GM18858 (cell line): ENCODE measurements at regions not wholly inside any gene's neighbourhood (a gene's known extent, or its start where the extent isn't known, plus 50 kb on each side); places are given as distances from the start of the nearest gene placed in this dataset.

Experiments
- ATAC-seq: cut with Tn5 transposase; IDR thresholded peaks from one replicate; pipeline ENCODE4 v1.9.1; 2021; ENCODE audit not compliant: unreplicated experiment

GRCh38 chr4:189304809-189305208 is 635.9 kb upstream of the FRG1 start:
- no peak for ATAC-seq

- no peak for ATAC-seq
These were observed 635.2 kb upstream of the FRG1 start for GRCh38 chr4:189305500-189305899.

GRCh38 chr4:189311251-189311650 is 629.4 kb upstream of the FRG1 start:
- no peak for ATAC-seq

DNA sequence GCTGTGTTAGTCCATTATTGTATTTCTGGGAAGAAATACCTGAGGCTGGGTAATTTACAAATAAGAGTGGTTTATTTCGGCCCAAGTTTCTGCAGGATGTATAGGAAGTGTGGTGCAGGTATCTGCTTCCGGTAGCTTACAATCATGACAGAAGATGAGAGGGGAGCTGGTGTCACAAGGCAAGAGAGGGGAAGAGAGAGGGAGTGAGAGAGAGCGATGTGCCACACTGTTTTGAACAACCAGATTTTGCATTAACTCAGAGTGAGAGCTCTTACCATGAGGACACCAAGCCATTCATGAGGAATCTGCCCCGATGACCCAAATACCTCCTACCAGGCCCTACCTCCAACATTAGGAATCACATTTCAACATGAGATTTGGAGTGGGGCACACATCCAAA is 627.6 kb upstream of the FRG1 start:
- ATAC-seq = no peak

DNA sequence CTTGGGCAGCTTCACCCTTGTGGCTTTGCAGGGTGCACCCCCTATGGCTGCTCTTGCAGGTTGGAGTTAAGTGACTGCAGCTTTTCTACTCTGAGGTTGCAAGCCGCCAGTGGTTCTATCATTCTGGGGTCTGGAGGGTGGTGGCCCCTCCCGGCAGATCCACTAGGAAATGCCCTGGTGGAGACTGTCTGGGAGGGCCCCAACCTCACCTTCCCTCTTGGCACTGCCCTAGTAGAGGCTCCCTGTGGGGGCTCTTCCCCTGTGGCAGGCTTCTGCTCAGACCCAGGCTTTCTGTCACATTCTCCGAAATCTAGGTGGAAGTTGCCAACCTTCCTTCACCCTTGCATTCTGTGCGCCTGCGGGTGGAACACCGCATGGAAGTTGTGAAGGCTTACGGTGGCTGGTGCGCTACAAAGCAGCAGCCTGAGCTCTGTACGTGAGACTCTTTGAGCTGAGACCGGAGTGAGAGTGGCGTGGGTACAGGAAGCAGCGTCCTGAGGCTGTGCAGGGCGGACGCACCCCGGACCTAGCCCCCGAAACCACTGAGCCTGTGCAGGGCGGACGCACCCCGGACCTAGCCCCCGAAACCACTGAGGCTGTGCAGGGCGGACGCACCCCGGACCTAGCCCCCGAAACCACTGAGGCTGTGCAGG is 626.7 kb upstream of the FRG1 start:
- ATAC-seq = no peak

GRCh38 chr4:189322426-189322825 is 618.2 kb upstream of the FRG1 start:
- ATAC-seq = no peak

GRCh38 chr4:189341881-189342280 is 598.8 kb upstream of the FRG1 start:
- ATAC-seq = no peak

DNA sequence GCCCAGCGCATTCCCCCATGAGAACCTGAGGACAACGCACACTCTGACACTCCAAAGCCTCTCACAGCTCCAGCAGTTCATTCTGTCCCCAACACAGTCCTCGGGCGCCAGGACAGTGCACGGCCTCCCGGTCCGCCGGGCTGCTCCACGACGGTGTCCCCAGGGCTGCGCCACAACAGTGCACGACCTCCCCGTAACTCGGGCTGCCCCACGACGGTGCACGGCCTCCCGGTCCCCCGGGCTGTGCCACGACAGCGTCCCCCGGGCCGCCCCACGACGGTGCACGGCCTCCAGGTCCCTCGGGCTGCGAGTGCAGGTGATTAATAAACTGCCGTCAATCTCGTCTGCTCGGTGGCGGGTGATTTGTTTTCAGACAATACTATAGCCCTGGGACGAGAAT is 585.1 kb upstream of the FRG1 start:
- ATAC-seq = no peak

DNA sequence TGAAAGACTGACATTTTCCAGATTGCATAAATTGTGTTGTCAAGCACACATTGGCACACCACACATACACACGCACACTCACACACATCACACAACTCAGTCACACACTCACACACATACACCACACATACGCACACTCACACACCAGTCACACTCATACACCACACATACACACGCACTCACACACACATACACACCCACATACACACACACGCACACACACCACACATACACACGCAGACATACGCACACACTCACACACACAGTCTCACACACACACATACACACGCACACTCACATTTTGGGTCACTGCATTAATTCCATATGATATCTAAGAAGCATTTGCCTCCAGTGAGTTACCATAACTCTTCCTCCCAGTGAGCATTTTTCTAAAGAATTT is 578.3 kb upstream of the FRG1 start:
- ATAC-seq = no peak

GRCh38 chr4:189364032-189364449 is 576.6 kb upstream of the FRG1 start:
- no peak for ATAC-seq

GRCh38 chr4:189365451-189365850 is 575.2 kb upstream of the FRG1 start:
- ATAC-seq = no peak

DNA sequence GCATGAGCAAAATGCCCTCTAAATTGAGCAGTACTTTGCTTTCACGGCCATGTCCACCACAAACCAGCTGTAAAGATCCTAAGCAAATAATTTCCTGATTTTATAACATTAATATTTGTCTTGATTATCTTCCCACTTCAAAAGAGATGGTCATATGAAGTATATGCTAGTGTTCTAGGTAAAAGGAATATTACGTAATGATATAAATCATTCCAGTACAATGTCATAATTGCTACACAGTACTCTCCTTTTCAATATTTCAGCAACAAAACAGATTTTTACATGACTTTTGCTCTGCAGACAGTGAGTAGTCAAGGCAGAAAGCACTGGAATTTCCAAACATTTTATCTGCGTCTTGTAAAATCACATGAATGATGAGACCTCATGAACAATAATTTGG is 572.8 kb upstream of the FRG1 start:
- no peak for ATAC-seq

DNA sequence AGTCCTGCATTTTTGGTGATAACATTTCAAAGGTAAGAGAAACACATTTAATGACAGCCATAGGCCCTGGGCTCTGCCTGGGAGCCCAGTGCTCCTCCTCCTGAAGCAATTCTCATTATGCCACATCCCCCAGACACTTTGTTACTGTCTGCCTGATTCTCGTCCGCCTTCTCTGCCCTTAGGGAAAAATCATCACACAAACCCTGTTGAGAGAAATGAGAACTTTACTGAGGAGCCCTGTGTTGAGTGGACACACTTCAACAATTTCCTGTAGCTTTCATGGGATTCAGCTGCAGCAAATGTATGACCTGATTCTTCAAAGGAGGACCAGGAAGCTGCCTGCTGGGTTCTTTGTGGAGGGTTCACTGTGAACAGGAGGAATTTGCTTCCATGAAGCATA is 566.5 kb upstream of the FRG1 start:
- ATAC-seq = no peak

- no peak for ATAC-seq
These were observed 563.8 kb upstream of the FRG1 start for GRCh38 chr4:189376901-189377300.

- ATAC-seq = no peak
These were observed 563.1 kb upstream of the FRG1 start for GRCh38 chr4:189377569-189377968.

DNA sequence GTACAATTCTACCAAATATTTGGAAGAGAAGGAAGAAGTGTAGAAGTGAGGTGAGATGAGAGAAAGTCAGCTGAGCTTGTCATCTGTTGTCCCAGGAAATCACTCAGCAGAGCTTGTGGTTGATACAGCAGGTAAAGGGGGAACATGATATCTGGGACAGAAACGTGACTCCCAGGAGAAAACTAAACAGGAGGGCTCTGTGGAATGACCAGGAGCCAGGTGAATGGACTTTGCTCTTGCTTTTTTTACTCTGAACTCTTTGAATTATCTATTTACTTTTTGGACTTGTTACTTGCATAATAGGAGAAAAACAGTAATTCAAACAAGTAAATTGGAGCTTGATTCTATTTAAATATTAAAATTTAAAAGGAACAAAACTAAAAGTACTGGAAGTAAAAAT is 555.6 kb upstream of the FRG1 start:
- no peak for ATAC-seq

DNA sequence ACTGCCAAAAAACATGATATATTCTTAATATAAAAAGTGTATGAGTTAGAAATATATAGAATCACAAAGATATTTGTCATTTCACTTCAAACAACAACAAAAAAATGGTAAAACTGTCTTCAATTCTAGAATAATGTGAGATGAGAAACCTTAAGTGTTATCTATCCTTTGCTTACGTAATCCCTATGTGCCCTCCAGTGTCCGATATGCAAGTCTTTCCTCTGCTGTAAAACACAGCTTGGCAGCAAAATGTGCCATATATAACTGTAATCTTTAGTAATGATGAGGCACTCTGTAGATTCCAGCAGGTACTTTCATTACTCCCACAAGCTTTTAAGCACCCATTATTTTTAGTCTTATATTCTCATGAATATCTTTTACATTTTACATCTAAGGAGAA is 555.1 kb upstream of the FRG1 start:
- no peak for ATAC-seq

GRCh38 chr4:189396435-189396834 is 544.2 kb upstream of the FRG1 start:
- no peak for ATAC-seq

DNA sequence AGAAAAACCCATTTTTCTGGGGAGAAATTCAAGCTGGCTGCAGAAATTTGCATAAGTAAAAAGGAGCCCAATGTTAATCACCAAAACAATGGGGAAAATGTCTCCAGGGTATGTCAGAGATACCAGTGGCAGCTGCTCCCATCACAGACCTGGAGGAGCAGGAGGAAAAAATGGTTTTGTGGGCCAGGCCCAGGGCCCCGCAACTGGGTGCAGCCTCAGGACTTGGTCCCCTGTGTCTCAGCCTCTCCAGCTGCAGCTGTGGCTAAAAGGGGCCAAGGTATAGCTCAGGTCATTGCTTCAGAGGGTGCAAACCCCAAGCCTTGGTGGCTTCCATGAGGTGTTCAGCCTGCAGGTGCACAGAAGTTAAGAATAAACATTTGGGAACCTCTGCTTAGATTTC is 536.4 kb upstream of the FRG1 start:
- no peak for ATAC-seq

GRCh38 chr4:189409158-189409557 is 531.5 kb upstream of the FRG1 start:
- no peak for ATAC-seq

GRCh38 chr4:189414021-189414420 is 526.7 kb upstream of the FRG1 start:
- ATAC-seq = no peak

DNA sequence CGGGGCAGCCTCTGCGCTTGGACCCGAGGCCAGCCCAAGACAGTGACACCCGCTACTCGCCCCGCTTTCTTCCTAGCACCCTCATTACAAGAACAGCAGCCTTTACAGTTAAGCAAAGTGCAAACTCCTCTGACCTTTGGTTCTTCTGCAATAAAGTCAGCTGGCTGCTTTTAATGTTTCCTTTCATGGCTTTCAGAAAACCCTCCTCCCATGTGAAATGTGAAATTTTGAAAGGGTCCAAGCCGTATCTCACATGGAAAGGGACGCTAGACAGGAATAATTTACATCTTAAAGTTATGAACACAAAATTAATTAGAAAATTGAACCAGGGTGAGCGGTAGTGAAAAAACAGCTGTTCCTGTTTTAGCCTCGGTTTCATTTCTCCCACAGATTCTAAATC is 520.1 kb upstream of the FRG1 start:
- no peak for ATAC-seq

DNA sequence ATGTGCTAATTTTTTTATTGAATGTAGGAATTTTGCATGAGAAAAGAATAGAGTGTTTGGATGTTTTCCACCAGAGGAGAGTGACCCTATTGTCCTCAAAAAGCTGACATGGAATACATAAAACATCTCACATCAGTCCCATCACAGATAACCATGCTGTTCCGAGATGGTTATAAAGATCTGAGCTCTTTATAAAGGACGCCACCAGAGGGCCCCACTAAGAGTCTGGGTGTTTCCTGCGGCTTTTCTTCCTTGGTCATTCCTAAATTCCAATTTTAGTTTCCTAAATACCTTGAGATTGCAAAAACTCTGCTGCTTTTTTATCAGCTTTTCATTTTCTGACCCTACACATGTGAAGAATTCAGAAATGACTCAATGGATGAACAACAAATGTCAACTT is 504.5 kb upstream of the FRG1 start:
- no peak for ATAC-seq

DNA sequence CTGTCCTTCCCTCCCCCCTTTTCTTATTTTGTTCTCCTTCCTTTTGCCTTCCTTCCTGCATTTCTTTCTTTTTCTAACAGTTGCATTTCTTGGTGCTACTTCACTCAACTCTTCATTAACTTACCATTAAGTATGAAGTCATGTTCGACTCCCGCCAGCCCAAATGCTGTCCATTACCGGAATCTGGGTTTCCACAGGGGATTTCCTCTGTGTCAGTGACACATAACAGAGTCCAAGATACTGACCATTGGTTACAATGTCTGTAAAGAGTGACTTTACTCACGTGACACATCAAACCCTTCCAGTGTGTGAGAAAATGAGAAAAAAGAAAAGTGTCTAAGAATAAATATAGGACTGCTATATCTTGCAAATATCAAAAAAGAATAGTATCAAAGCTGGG is 500.0 kb upstream of the FRG1 start:
- no peak for ATAC-seq
